ENCODE measurements at regions not wholly inside any gene's neighbourhood (a gene's known extent, or its start where the extent isn't known, plus 50 kb on each side); places are given as distances from the start of the nearest gene placed in this dataset.

DNA sequence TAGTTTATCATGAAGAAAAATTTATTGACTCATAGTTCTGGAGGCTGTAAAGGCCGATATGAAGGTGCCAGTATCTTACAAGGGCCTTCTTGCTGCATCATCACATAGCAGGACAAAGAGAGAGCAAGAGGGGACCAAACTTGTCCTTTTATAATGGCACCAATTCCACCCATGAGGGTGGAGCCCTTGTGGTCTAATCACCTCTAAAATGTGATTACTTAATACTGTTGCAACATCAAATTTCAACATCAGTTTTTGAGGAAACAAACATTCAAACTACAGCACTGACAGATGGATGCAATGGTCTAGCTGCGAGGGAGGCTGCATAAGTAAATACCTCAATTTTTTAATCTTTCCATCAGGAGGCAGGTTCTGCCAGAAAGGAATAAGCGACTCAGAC, 76.7 kb upstream of the LAMA2 start:
- POLR2A ChIA-PET, result no interaction called here
- CTCF ChIA-PET, result interaction anchor here (1.6 kb wide), 1 partner anchor 11 kb away, joined by 4 read pairs; no protein-coding TSS in a partner anchor
- no peak for DNase-seq (ENCODE audit: extremely low spot score)
- TF ChIP-seq, protein P1, sequence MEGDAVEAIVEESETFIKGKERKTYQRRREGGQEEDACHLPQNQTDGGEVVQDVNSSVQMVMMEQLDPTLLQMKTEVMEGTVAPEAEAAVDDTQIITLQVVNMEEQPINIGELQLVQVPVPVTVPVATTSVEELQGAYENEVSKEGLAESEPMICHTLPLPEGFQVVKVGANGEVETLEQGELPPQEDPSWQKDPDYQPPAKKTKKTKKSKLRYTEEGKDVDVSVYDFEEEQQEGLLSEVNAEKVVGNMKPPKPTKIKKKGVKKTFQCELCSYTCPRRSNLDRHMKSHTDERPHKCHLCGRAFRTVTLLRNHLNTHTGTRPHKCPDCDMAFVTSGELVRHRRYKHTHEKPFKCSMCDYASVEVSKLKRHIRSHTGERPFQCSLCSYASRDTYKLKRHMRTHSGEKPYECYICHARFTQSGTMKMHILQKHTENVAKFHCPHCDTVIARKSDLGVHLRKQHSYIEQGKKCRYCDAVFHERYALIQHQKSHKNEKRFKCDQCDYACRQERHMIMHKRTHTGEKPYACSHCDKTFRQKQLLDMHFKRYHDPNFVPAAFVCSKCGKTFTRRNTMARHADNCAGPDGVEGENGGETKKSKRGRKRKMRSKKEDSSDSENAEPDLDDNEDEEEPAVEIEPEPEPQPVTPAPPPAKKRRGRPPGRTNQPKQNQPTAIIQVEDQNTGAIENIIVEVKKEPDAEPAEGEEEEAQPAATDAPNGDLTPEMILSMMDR (IDR thresholded peaks at IDR 0.05; ENCODE audit: control extremely low read depth, extremely low read depth, low read depth, missing control alignments), result no peak

DNA sequence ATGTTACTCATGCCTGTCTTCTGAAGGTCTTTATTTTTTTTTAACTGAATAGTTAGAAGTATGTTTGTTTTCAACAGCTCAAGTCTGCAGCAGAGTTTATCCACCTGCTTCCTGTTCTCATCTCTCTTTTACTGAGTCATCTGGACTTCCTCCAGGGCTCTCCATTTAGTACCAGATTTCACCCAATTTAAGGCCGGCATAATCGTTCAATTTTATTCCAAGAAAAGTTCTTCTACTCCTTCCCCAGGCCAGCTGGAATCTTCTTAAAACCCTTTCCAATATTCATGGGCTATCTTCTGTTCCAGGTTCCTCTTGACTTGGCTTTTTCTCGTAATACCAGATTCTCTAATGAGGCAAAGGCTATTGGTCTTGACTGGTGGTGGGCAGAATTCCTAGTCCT, 79.0 kb upstream of the LAMA2 start:
- POLR2A ChIA-PET, result no interaction called here
- no peak for DNase-seq (ENCODE audit: extremely low spot score)
- TF ChIP-seq, protein P1 (IDR thresholded peaks at IDR 0.05; ENCODE audit: control extremely low read depth, extremely low read depth, low read depth, missing control alignments), result no peak
- CTCF ChIA-PET, result no interaction called here

GRCh38 chr6:128801621-128802020, 81.3 kb upstream of the LAMA2 start:
- POLR2A ChIA-PET, result no interaction called here
- TF ChIP-seq, protein P1 (IDR thresholded peaks at IDR 0.05; ENCODE audit: control extremely low read depth, extremely low read depth, low read depth, missing control alignments), result no peak
- CTCF ChIA-PET, result no interaction called here
- DNase-seq (ENCODE audit: extremely low spot score), result no peak

DNA sequence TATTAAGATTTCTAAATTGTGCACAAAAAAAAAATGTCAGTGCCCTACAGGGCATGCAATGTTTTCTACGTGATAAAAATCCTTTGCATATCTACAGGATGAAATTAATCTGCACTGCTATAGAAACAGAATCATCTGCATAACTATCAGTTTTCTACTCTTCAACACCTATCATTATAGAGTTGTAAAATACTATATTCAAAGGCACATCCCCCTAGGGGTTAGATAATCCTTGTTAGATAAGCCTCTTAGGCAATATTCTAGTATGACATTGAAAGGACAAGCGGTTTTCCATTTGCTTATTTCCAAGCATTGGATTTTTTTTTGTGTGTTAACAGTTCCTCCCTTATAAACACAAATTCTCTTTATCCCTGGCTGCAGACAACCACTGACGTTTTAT, 98.7 kb upstream of the LAMA2 start:
- DNase-seq (ENCODE audit: extremely low spot score), result no peak
- TF ChIP-seq, protein P1 (IDR thresholded peaks at IDR 0.05; ENCODE audit: control extremely low read depth, extremely low read depth, low read depth, missing control alignments), result no peak
- ChIA-PET POLR2A (no interaction called here), CTCF (no interaction called here)

GRCh38 chr6:128768187-128768586, 114.8 kb upstream of the LAMA2 start:
- POLR2A ChIA-PET, result no interaction called here
- DNase-seq (ENCODE audit: extremely low spot score), result no peak
- CTCF ChIA-PET, result no interaction called here
- TF ChIP-seq, protein P1 (IDR thresholded peaks at IDR 0.05; ENCODE audit: control extremely low read depth, extremely low read depth, low read depth, missing control alignments), result no peak

DNA sequence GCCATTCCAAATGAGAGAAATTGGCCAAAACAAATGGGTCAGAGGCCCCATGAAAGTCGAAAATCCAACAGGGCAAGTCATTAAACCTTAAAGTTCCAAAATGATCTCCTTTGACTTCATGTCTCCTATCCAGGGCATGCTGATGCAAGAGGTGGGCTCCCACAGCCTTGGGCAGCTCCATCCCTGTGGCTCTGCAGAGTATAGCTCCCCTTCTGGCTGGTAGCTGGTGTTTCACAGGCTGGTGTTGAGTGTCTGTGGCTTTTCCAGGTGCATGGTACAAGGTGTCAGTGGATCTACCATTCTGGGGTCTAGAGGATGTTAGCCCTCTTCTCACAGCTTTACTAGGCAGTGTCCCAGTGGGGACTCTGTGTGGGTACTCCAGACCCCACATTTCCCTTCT, 115.2 kb upstream of the LAMA2 start:
- ChIA-PET POLR2A (no interaction called here), CTCF (no interaction called here)
- DNase-seq (ENCODE audit: extremely low spot score), result no peak
- TF ChIP-seq, protein P1 (IDR thresholded peaks at IDR 0.05; ENCODE audit: control extremely low read depth, extremely low read depth, low read depth, missing control alignments), result no peak

GRCh38 chr6:128767150-128767549, 115.8 kb upstream of the LAMA2 start:
- DNase-seq (ENCODE audit: extremely low spot score), result no peak
- ChIA-PET POLR2A (no interaction called here), CTCF (no interaction called here)
- TF ChIP-seq, protein P1 (IDR thresholded peaks at IDR 0.05; ENCODE audit: control extremely low read depth, extremely low read depth, low read depth, missing control alignments), result no peak
